ENCODE measurements at regions not wholly inside any gene's neighbourhood (a gene's known extent, or its start where the extent isn't known, plus 50 kb on each side); places are given as distances from the start of the nearest gene placed in this dataset.
"Not testable (repeated sequence)": the region's sequence is repeated elsewhere in the genome, so short reads cannot be mapped to it uniquely, and the experiment has no call there.

GRCh38 chr10:117457071-117457810 is 82.0 kb upstream of the PDZD8 start:
- no peak for DNase-seq

GRCh38 chr10:117455346-117455745 is 80.1 kb upstream of the PDZD8 start:
- DNase-seq, result no peak

GRCh38 chr10:117454502-117454901 is 79.3 kb upstream of the PDZD8 start:
- no peak for DNase-seq

- not testable (repeated sequence) for DNase-seq
These were observed 78.2 kb upstream of the PDZD8 start for GRCh38 chr10:117453484-117453883.

- DNase-seq, result no peak
These were observed 75.7 kb upstream of the PDZD8 start for GRCh38 chr10:117450940-117451339.

GRCh38 chr10:117449636-117450035 is 74.4 kb upstream of the PDZD8 start:
- DNase-seq, result no peak

- no peak for DNase-seq
These were observed 73.6 kb upstream of the PDZD8 start for GRCh38 chr10:117448802-117449201.

- no peak for DNase-seq
These were observed 70.8 kb upstream of the PDZD8 start for GRCh38 chr10:117445992-117446391.

GRCh38 chr10:117444497-117445040 is 69.3 kb upstream of the PDZD8 start:
- DNase-seq, result no peak

GRCh38 chr10:117443686-117444041 is 68.4 kb upstream of the PDZD8 start:
- no peak for DNase-seq

- peak; percentile 83 for DNase-seq
These were observed 67.9 kb upstream of the PDZD8 start for GRCh38 chr10:117442944-117443685.

- no peak for DNase-seq
These were observed 67.3 kb upstream of the PDZD8 start for GRCh38 chr10:117442521-117442920.

- no peak for DNase-seq
These were observed 66.7 kb upstream of the PDZD8 start for GRCh38 chr10:117441812-117442443.

- no peak for DNase-seq
These were observed 66.1 kb upstream of the PDZD8 start for GRCh38 chr10:117441361-117441760.

GRCh38 chr10:117439243-117439912 is 64.1 kb upstream of the PDZD8 start:
- no peak for DNase-seq

- peak; percentile 47 for DNase-seq
These were observed 57.6 kb upstream of the PDZD8 start for GRCh38 chr10:117432866-117433265.

GRCh38 chr10:117431160-117431559 is 55.9 kb upstream of the PDZD8 start:
- no peak for DNase-seq

GRCh38 chr10:117430535-117430934 is 55.3 kb upstream of the PDZD8 start:
- not testable (repeated sequence) for DNase-seq

- DNase-seq, result no peak
These were observed 54.5 kb upstream of the PDZD8 start for GRCh38 chr10:117429643-117430265.

- peak; percentile 33 for DNase-seq
These were observed 52.1 kb upstream of the PDZD8 start for GRCh38 chr10:117427356-117427755.

- DNase-seq, result peak; percentile 22
These were observed 50.8 kb upstream of the PDZD8 start for GRCh38 chr10:117425974-117426566.
